Tibial artery (tissue), 4 donors: ENCODE measurements at regions not wholly inside any gene's neighbourhood (a gene's known extent, or its start where the extent isn't known, plus 50 kb on each side); places are given as distances from the start of the nearest gene placed in this dataset.

Experiments used
- DNase-seq, 2 donors: peaks; one replicate each; pipeline ENCODE4 v3.0.0-alpha.2; 2019
- H3K27ac ChIP-seq, 2 donors: fragments of 200-600 bp; sonication (generic) in 1 of 2; 1 replicate in 1 of 2; 2 replicates in 1 of 2; pipeline ENCODE4 v1.5.1; 2018 to 2019; ENCODE audit warnings: mild to moderate bottlenecking in 1 of 2
- H3K27me3 ChIP-seq, 2 donors: fragments of 200-600 bp; sonication (generic) in 1 of 2; one replicate each; pipeline versions ENCODE4 v1.5.1 to v1.6.0; 2016 to 2019
- H3K36me3 ChIP-seq, 3 donors: fragments of 200-600 bp; sonication (generic) in 2 of 3; one replicate each; pipeline ENCODE4 v1.5.1; 2016 to 2019; ENCODE audit warnings: mild to moderate bottlenecking in 2 of 3
- H3K4me1 ChIP-seq, 4 donors: fragments of 200-600 bp; sonication (generic) in 2 of 4; 1 replicate in 3 of 4; 2 replicates in 1 of 4; pipeline ENCODE4 v1.5.1; 2016 to 2019
- H3K4me3 ChIP-seq, 2 donors: fragments of 200-600 bp; sonication (generic) in 1 of 2; 1 replicate in 1 of 2; 2 replicates in 1 of 2; pipeline ENCODE4 v1.5.1; 2018 to 2019; ENCODE audit warnings: mild to moderate bottlenecking in 2 of 2
- H3K9me3 ChIP-seq, 3 donors: fragments of 200-600 bp; sonication (generic) in 1 of 3; one replicate each; pipeline ENCODE4 v1.5.1; 2016 to 2019
- intact Hi-C: fragments of 100-400 bp; cut with DNase I; formaldehyde crosslinking; loops from one replicate; pipeline ENCODE4 v1.15.0; 2023; ENCODE audit warnings: low total_unique reads
- TF ChIP-seq, protein P1 (sequence below), 2 experiments: fragments of 200-600 bp in 1 of 2; fragments of 450-650 bp in 1 of 2; IDR thresholded peaks; one replicate each; pipeline ENCODE4 v1.5.1; 2017 to 2019; ENCODE audit warnings: antibody characterized with exemption in 2 of 2, mild to moderate bottlenecking in 1 of 2, moderate library complexity in 1 of 2

DNA sequence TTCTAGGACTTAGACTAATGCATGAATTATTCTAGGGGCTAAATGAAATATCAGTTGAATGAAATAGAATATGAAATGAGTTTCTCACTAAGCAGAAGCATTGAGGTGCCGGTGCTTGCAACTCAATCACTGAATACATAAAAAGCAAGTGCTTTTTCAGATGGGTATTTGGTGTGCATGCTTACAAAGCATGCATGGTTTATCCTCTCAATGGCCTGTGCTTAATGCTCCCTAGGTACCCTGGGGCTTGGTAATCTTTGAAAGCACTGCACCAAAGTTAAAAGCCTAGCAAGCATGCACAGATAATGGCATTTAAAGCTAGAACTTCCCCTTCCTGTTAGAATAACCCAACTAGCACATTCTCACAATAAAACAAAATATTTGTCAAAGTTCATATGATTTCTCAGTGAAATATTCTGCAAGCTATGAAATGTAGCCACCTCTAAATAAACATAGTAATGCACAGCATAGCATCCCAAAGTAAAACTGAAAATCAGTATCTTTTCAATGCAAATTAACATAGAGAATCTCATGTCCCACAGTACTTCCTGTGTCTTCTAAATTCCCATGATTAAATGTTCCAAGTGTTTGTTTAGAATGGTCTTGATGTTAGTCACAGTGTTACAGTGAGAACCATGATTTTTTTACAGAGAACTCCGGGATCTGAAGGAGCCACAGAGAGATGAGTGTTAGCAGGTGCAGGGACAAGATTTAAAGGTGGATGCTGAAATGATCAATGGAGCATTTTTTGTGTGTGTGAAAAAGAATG is 143.4 kb upstream of the CDH6 start:
- DNase-seq, result no peak
- no peaks in the 10 kb centered on the region for H3K4me1 ChIP-seq

DNA sequence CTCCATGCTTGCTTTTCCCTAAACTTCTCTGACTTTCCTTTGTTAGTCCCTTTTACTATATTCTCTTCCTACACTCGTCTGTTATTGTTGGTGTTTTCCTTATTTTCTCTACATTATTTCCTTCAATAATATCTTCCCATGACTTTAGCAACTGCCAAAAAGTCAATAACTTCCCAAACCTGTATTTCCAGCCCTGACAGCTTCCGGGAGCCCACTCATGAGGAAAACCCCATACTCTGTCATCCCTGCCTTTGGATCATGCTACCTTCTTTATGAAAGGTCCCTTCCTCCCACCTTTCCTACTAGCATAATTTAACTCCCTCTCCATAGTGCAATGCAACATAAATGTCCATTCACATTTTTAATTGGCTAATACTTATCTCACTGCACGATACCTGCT is 144.0 kb upstream of the CDH6 start:
- DNase-seq, result no peak
- Histone ChIP-seq H3K9me3 (no peaks in the 10 kb centered on the region), H3K27ac (no peak overlapping the region), H3K4me1 (no peaks in the 10 kb centered on the region), H3K36me3 (no peaks in the 10 kb centered on the region), H3K27me3 (no peaks in the 10 kb centered on the region), H3K4me3 (no peak overlapping the region)
- intact Hi-C loops, result no loop called here
- TF ChIP-seq, protein P1, sequence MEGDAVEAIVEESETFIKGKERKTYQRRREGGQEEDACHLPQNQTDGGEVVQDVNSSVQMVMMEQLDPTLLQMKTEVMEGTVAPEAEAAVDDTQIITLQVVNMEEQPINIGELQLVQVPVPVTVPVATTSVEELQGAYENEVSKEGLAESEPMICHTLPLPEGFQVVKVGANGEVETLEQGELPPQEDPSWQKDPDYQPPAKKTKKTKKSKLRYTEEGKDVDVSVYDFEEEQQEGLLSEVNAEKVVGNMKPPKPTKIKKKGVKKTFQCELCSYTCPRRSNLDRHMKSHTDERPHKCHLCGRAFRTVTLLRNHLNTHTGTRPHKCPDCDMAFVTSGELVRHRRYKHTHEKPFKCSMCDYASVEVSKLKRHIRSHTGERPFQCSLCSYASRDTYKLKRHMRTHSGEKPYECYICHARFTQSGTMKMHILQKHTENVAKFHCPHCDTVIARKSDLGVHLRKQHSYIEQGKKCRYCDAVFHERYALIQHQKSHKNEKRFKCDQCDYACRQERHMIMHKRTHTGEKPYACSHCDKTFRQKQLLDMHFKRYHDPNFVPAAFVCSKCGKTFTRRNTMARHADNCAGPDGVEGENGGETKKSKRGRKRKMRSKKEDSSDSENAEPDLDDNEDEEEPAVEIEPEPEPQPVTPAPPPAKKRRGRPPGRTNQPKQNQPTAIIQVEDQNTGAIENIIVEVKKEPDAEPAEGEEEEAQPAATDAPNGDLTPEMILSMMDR (IDR thresholded peaks at IDR 0.05), result no peak

More for the DNA sequence above, 143.4 kb upstream of the CDH6 start:
- Histone ChIP-seq H3K27me3 (no peaks in the 10 kb centered on the region), H3K9me3 (no peaks in the 10 kb centered on the region), H3K27ac (no peak overlapping the region), H3K4me3 (no peak overlapping the region), H3K36me3 (no peaks in the 10 kb centered on the region)
- TF ChIP-seq, protein P1 (IDR thresholded peaks at IDR 0.05), result no peak
- intact Hi-C loops, result no loop called here

DNA sequence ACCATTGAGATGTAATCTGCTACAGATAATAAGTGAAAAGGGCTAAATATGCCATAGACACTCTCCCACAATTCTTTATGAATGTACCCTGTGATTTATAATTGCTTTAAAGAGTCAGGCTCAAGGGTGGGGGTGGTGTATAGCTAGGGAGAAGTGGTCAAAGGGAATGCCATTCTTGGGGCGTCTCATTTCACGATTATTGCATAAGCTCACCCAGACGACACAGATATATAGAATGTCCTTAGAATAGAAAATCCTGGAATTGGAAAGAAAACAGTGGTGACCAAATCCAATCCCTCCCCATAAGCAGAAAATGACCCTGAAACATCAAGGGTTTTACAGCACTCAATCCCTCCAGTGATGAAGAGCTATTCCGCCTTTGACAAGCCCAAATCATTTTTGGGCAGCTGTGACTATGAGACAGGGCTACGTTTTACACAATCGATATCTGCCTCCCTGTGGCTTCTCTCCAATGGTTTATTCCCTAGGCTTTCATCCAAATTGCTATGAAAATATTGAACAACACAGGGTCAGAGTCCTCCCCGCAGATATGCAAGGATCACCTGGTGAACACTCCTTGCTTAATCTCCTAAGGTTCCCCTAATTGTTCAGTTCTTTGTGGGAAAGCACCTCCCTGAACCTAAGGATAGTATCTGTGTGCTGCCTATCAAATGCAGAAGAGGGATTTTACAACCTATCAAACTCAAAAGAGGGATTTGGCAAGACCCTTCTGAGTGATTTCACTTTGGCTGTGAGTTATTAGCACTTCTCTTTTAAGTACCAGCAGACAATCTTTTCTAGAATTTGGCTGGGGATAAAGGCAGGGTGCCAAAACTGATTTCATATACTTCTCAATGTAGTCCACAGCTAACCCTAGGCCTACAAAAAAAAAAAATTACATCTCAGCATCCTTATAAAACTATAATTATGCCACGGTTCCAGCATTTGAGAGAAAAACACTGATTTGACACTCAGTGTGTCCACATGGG is 144.9 kb upstream of the CDH6 start:
- Histone ChIP-seq H3K36me3 (no peaks in the 10 kb centered on the region), H3K27me3 (no peaks in the 10 kb centered on the region), H3K4me1 (no peaks in the 10 kb centered on the region), H3K9me3 (no peaks in the 10 kb centered on the region), H3K27ac (no peak overlapping the region), H3K4me3 (no peak overlapping the region)
- no peak for DNase-seq
- intact Hi-C loops, result no loop called here
- TF ChIP-seq, protein P1 (IDR thresholded peaks at IDR 0.05), result no peak

DNA sequence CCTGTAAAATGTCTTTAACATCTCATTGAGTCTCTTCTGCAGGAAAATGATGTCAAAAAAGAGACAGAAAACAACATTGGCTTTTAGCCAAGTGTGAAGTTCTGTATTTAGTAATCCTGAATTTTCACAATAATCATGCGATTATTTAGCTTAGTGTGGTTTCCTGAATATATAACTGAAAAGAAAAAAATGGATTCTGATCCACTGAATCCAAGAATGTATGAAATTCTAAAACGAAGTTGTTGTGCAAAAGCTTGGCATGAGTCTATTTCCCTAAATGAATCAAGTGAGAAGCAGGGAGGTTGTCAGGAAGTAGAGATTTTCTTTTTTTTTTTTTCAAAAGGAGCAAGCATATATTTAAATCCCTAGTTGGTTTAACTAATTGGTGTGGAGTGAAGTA is 145.9 kb upstream of the CDH6 start:
- H3K9me3 ChIP-seq, result no peaks in the 10 kb centered on the region
- no peaks in the 10 kb centered on the region for H3K27me3 ChIP-seq
- DNase-seq, result no peak
- H3K36me3 ChIP-seq, result no peaks in the 10 kb centered on the region
- no peak overlapping the region for H3K27ac ChIP-seq
- intact Hi-C loops, result no loop called here
- H3K4me1 ChIP-seq, result no peaks in the 10 kb centered on the region
- no peak overlapping the region for H3K4me3 ChIP-seq
- TF ChIP-seq, protein P1 (IDR thresholded peaks at IDR 0.05), result no peak

DNA sequence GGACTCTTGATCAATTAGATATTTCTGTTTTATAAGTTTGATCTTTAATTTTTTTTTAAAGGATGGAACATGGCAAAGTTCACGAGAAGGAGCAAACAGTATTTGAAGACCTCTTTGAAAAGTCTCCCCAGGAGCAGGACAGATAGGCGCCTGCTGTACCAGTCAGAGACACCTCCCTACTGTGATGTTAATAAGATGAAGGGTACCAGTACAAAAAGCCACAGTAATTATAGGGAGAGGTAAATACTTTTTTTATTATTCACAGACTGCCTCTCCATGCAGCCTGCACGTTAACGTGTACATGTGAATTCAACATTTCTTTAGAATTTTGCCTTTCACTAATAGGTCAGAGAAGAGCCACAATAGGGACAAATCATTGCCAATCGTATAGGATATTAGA is 146.5 kb upstream of the CDH6 start:
- no peaks in the 10 kb centered on the region for H3K4me1 ChIP-seq
- H3K27me3 ChIP-seq, result no peaks in the 10 kb centered on the region
- no peak for DNase-seq
- no peaks in the 10 kb centered on the region for H3K36me3 ChIP-seq
- H3K27ac ChIP-seq, result no peak overlapping the region
- no peak overlapping the region for H3K4me3 ChIP-seq
- TF ChIP-seq, protein P1 (IDR thresholded peaks at IDR 0.05), result no peak
- intact Hi-C loops, result no loop called here
- H3K9me3 ChIP-seq, result no peaks in the 10 kb centered on the region
